Trophoblast cell (in vitro differentiated cells and primary cell): ENCODE measurements at regions not wholly inside any gene's neighbourhood (a gene's known extent, or its start where the extent isn't known, plus 50 kb on each side); places are given as distances from the start of the nearest gene placed in this dataset.

Experiments used
- DNase-seq, 2 donors: peaks; one replicate each; pipeline ENCODE4 v3.0.0-alpha.2; 2016
- H2AFZ ChIP-seq: 2 replicates; pipeline ENCODE4 v1.6.1; 2013; ENCODE audit warnings: low read length, moderate library complexity, mild to moderate bottlenecking; ENCODE audit not compliant: insufficient read depth, poor library complexity
- H2AK5ac ChIP-seq: 2 replicates; pipeline ENCODE4 v1.6.1; 2013; ENCODE audit warnings: mild to moderate bottlenecking, low read length
- H2BK120ac ChIP-seq: 2 replicates; pipeline ENCODE4 v1.6.1; 2013; ENCODE audit warnings: low read length, mild to moderate bottlenecking, moderate library complexity; ENCODE audit not compliant: insufficient read depth, poor library complexity
- H2BK12ac ChIP-seq: 2 replicates; pipeline ENCODE4 v1.6.1; 2013; ENCODE audit warnings: mild to moderate bottlenecking, low read length, moderate library complexity
- H2BK5ac ChIP-seq: 2 replicates; pipeline ENCODE4 v1.6.1; 2013; ENCODE audit warnings: low read length, low read depth, moderate library complexity, mild to moderate bottlenecking; ENCODE audit not compliant: poor library complexity
- H3K14ac ChIP-seq: 2 replicates; pipeline ENCODE4 v1.6.1; 2013; ENCODE audit warnings: mild to moderate bottlenecking, low read length
- H3K18ac ChIP-seq: 2 replicates; pipeline ENCODE4 v1.6.1; 2013; ENCODE audit warnings: mild to moderate bottlenecking, low read length
- H3K23ac ChIP-seq: 2 replicates; pipeline ENCODE4 v1.6.1; 2013; ENCODE audit warnings: low read length
- H3K27ac ChIP-seq: 2 replicates; pipeline ENCODE4 v1.5.1; 2013; ENCODE audit warnings: low read depth, mild to moderate bottlenecking, inconsistent platforms, low read length, moderate library complexity
- H3K27me3 ChIP-seq: 2 replicates; pipeline ENCODE4 v1.6.1; 2013; ENCODE audit warnings: inconsistent platforms, mild to moderate bottlenecking, low read length, moderate library complexity; ENCODE audit not compliant: insufficient read depth
- H3K36me3 ChIP-seq, 2 experiments: 1 replicate in 1 of 2; 2 replicates in 1 of 2; pipeline ENCODE4 v1.6.1; 2013; ENCODE audit warnings: low read length in 2 of 2, mild to moderate bottlenecking in 2 of 2, moderate library complexity in 1 of 2; ENCODE audit not compliant: insufficient read depth in 2 of 2, control insufficient read depth in 1 of 2
- H3K4ac ChIP-seq: 2 replicates; pipeline ENCODE4 v1.6.1; 2013; ENCODE audit warnings: low read depth, mild to moderate bottlenecking, low read length, moderate library complexity
- H3K4me1 ChIP-seq, 2 experiments: 1 replicate in 1 of 2; 2 replicates in 1 of 2; pipeline ENCODE4 v1.6.1; 2013; ENCODE audit warnings: low read length in 2 of 2, mild to moderate bottlenecking in 2 of 2, moderate library complexity in 1 of 2; ENCODE audit not compliant: insufficient read depth in 2 of 2, control insufficient read depth in 1 of 2
- H3K4me2 ChIP-seq: 2 replicates; pipeline ENCODE4 v1.6.1; 2013; ENCODE audit warnings: inconsistent platforms, mild to moderate bottlenecking, low read length, moderate library complexity
- H3K4me3 ChIP-seq: 2 replicates; pipeline ENCODE4 v1.5.1; 2013; ENCODE audit warnings: mild to moderate bottlenecking, low read depth, low read length, inconsistent platforms
- H3K79me1 ChIP-seq: one replicate; pipeline ENCODE4 v1.6.1; 2013; ENCODE audit warnings: low read length
- H3K79me2 ChIP-seq: 2 replicates; pipeline ENCODE4 v1.6.1; 2013; ENCODE audit warnings: low read length, mild to moderate bottlenecking; ENCODE audit not compliant: control insufficient read depth, insufficient read depth, poor library complexity
- H3K9ac ChIP-seq: 2 replicates; pipeline ENCODE4 v1.6.1; 2013; ENCODE audit warnings: mild to moderate bottlenecking, low read length
- H3K9me3 ChIP-seq: 2 replicates; pipeline ENCODE4 v1.6.1; 2013; ENCODE audit warnings: low read depth, mild to moderate bottlenecking, control low read depth, inconsistent platforms, low read length; ENCODE audit not compliant: insufficient read depth
- H4K12ac ChIP-seq: 2 replicates; pipeline ENCODE4 v1.6.1; 2013; ENCODE audit warnings: low read depth, mild to moderate bottlenecking, low read length, moderate library complexity
- H4K8ac ChIP-seq: 2 replicates; pipeline ENCODE4 v1.6.1; 2013; ENCODE audit warnings: low read depth, mild to moderate bottlenecking, low read length, moderate library complexity
- H4K91ac ChIP-seq: one replicate; pipeline ENCODE4 v1.6.1; 2013; ENCODE audit warnings: low read depth, mild to moderate bottlenecking, low read length, moderate library complexity
- WGBS: extraction: QIAGEN DNeasy Blood & Tissue Kit; methylation state at CpG from one replicate; pipeline ENCODE4 v1.1.7; 2013; ENCODE audit warnings: missing lambda C conversion rate; ENCODE audit not compliant: insufficient read length, insufficient coverage; ENCODE audit errors: extremely low coverage; 5-methylcytosine and 5-hydroxymethylcytosine counted together

- Histone ChIP-seq H4K8ac (no peak overlapping the region), H2AFZ (no peak overlapping the region), H2BK12ac (no peak overlapping the region), H3K36me3 (no peaks in the 10 kb centered on the region), H3K9ac (no peak overlapping the region), H4K91ac (no peak overlapping the region), H3K27ac (no peak overlapping the region), H2BK5ac (no peak overlapping the region), H3K79me2 (no peaks in the 10 kb centered on the region), H3K23ac (no peak overlapping the region), H3K14ac (no peak overlapping the region), H3K27me3 (no peaks in the 10 kb centered on the region), H4K12ac (no peak overlapping the region), H2AK5ac (no peak overlapping the region), H3K18ac (no peak overlapping the region), H3K9me3 (peaks cover 20% of the 10 kb centered on the region), H2BK120ac (no peak overlapping the region), H3K4me1 (no peaks in the 10 kb centered on the region), H3K79me1 (no peaks in the 10 kb centered on the region), H3K4me2 (no peak overlapping the region), H3K4me3 (no peak overlapping the region), H3K4ac (no peak overlapping the region)
- no peak for DNase-seq
- WGBS: no CpG with 5 or more reads among the region's 42 CpGs
Measured at GRCh38 chr2:239865059-239865639, 160.0 kb downstream of the NDUFA10 start.

- Histone ChIP-seq H3K9ac (no peak overlapping the region), H3K79me1 (no peaks in the 10 kb centered on the region), H4K12ac (no peak overlapping the region), H3K27ac (no peak overlapping the region), H3K36me3 (no peaks in the 10 kb centered on the region), H3K4me1 (no peaks in the 10 kb centered on the region), H4K91ac (no peak overlapping the region), H2BK120ac (no peak overlapping the region), H3K4me2 (no peak overlapping the region), H3K14ac (no peak overlapping the region), H3K23ac (no peak overlapping the region), H2AK5ac (no peak overlapping the region), H2BK5ac (no peak overlapping the region), H3K79me2 (no peaks in the 10 kb centered on the region), H3K9me3 (peaks cover 20% of the 10 kb centered on the region), H3K27me3 (no peaks in the 10 kb centered on the region), H2AFZ (no peak overlapping the region), H2BK12ac (no peak overlapping the region), H3K18ac (no peak overlapping the region), H3K4ac (no peak overlapping the region), H3K4me3 (no peak overlapping the region), H4K8ac (no peak overlapping the region)
- WGBS: no CpG with 5 or more reads among the region's 26 CpGs
- no peak for DNase-seq
Measured at GRCh38 chr2:239864247-239865058, 160.7 kb downstream of the NDUFA10 start.

- Histone ChIP-seq H3K4ac (no peak overlapping the region), H3K4me2 (no peak overlapping the region), H4K91ac (no peak overlapping the region), H3K9me3 (peaks cover 19% of the 10 kb centered on the region), H3K9ac (no peak overlapping the region), H3K27me3 (no peaks in the 10 kb centered on the region), H3K23ac (no peak overlapping the region), H3K4me1 (no peaks in the 10 kb centered on the region), H2AK5ac (no peak overlapping the region), H3K18ac (no peak overlapping the region), H2BK12ac (no peak overlapping the region), H3K27ac (no peak overlapping the region), H4K8ac (no peak overlapping the region), H3K79me2 (no peaks in the 10 kb centered on the region), H3K79me1 (no peaks in the 10 kb centered on the region), H2BK5ac (no peak overlapping the region), H3K4me3 (no peak overlapping the region), H2AFZ (no peak overlapping the region), H3K36me3 (no peaks in the 10 kb centered on the region), H4K12ac (no peak overlapping the region), H3K14ac (no peak overlapping the region), H2BK120ac (no peak overlapping the region)
- no CpG with 5 or more reads among the region's 7 CpGs for WGBS
- DNase-seq: no peak
Measured at GRCh38 chr2:239862613-239863012, 162.5 kb downstream of the NDUFA10 start.

- Histone ChIP-seq H4K91ac (no peak overlapping the region), H3K9ac (no peak overlapping the region), H2BK120ac (no peak overlapping the region), H3K4me2 (no peak overlapping the region), H3K36me3 (no peaks in the 10 kb centered on the region), H3K79me2 (no peaks in the 10 kb centered on the region), H3K23ac (no peak overlapping the region), H4K12ac (no peak overlapping the region), H2BK12ac (no peak overlapping the region), H2AFZ (no peak overlapping the region), H3K4me1 (no peaks in the 10 kb centered on the region), H3K4ac (no peak overlapping the region), H3K4me3 (no peak overlapping the region), H3K14ac (no peak overlapping the region), H2AK5ac (no peak overlapping the region), H3K79me1 (no peaks in the 10 kb centered on the region), H3K27me3 (no peaks in the 10 kb centered on the region), H3K18ac (no peak overlapping the region), H4K8ac (no peak overlapping the region), H3K27ac (no peak overlapping the region), H3K9me3 (peaks cover 14% of the 10 kb centered on the region), H2BK5ac (no peak overlapping the region)
- no CpG with 5 or more reads among the region's 5 CpGs for WGBS
- no peak for DNase-seq
Measured at GRCh38 chr2:239858179-239858578, 167.0 kb downstream of the NDUFA10 start.
